A549 (cell line): ENCODE measurements at regions not wholly inside any gene's neighbourhood (a gene's known extent, or its start where the extent isn't known, plus 50 kb on each side); places are given as distances from the start of the nearest gene placed in this dataset.
A peak's percentile ranks its signal among the peaks of the same experiment; 100 is the strongest.
"Not testable (repeated sequence)": the region's sequence is repeated elsewhere in the genome, so short reads cannot be mapped to it uniquely, and the experiment has no call there.

Experiments
- ATAC-seq, 2 experiments: fragments of 200-7000 bp in 1 of 2; fragments of >200 bp in 1 of 2; cut with Nextera tagmentation in 1 of 2; cut with Tn5 transposase in 1 of 2; 3 replicates each; pipeline versions ENCODE4 v1.8.0 to v1.9.1; 2018 to 2020; ENCODE audit warnings: mild to moderate bottlenecking in 1 of 2, moderate library complexity in 1 of 2
- CTCF ChIA-PET: fragments of 300-600 bp; sonication (Branson Sonifier 250); formaldehyde crosslinking; extraction: SDS; loops from one replicate; lab custom pipeline; 2021; ENCODE audit warnings: antibody characterized with exemption, inconsistent platforms; lab: Yijun Ruan, JAX
- POLR2A ChIA-PET: fragments of 350-600 bp; formaldehyde crosslinking; extraction: SDS; loops from one replicate; lab custom pipeline; 2021; ENCODE audit warnings: antibody characterized with exemption, inconsistent platforms; lab: Yijun Ruan, JAX
- DNase-seq, 2 experiments: peaks; one replicate each; pipeline versions ENCODE4 v3.0.0 to v3.0.0-alpha.2; 2011 to 2016; ENCODE audit warnings: low read depth in 1 of 2, low spot score in 1 of 2
- FAIRE-seq: peaks from 2 replicates; lab custom pipeline; 2011; peaks lifted over from hg19 to GRCh38; lab: Jason Lieb, UNC
- H3K27ac ChIP-seq, 2 experiments: fragments of >200 bp; sonication (Bioruptor Twin); formaldehyde crosslinking; 3 replicates each; pipeline ENCODE4 v1.5.1; 2016 to 2017
- H3K4me1 ChIP-seq: fragments of >200 bp; sonication (Bioruptor Twin); formaldehyde crosslinking; 3 replicates; pipeline ENCODE4 v1.6.1; 2016
- H3K4me2 ChIP-seq: fragments of >200 bp; sonication (Bioruptor Twin); formaldehyde crosslinking; 3 replicates; pipeline ENCODE4 v1.6.1; 2016
- H3K4me3 ChIP-seq: fragments of >200 bp; sonication (Bioruptor Twin); formaldehyde crosslinking; 3 replicates; pipeline ENCODE4 v1.5.1; 2016
- H3K9me3 ChIP-seq: fragments of >200 bp; sonication (Bioruptor Twin); formaldehyde crosslinking; 3 replicates; pipeline ENCODE4 v1.6.1; 2016
- ATOH8 ChIP-seq: fragments of 250-450 bp; sonication (Bioruptor Pico); IDR thresholded peaks from 2 replicates; pipeline ENCODE4 v1.5.0; 2020; ENCODE audit warnings: low read depth, mild to moderate bottlenecking, moderate library complexity
- BHLHE40 ChIP-seq: IDR thresholded peaks from 2 replicates; pipeline ENCODE4 v1.6.1; 2012; ENCODE audit warnings: low read depth, low read length, inconsistent platforms
- CBX2 ChIP-seq: fragments of 200-600 bp; sonication (generic); IDR thresholded peaks from 2 replicates; pipeline ENCODE4 v1.6.1; 2016; ENCODE audit warnings: low read depth, mild to moderate bottlenecking, borderline replicate concordance
- CEBPB ChIP-seq, 2 experiments: fragments of >200 bp in 1 of 2; sonication (Bioruptor Twin) in 1 of 2; formaldehyde crosslinking in 1 of 2; IDR thresholded peaks; 2 replicates each; pipeline ENCODE4 v1.6.1; 2012 to 2016
- E2F6 ChIP-seq: IDR thresholded peaks from 2 replicates; pipeline ENCODE4 v1.6.1; 2012; ENCODE audit warnings: low read depth, borderline replicate concordance
- EHF ChIP-seq: fragments of 250-450 bp; sonication (Bioruptor Pico); IDR thresholded peaks from 2 replicates; pipeline ENCODE4 v1.5.0; 2020; ENCODE audit warnings: mild to moderate bottlenecking
- EHMT2 ChIP-seq: fragments of 200-600 bp; sonication (generic); IDR thresholded peaks from 2 replicates; pipeline ENCODE4 v1.6.1; 2016; ENCODE audit warnings: antibody characterized with exemption, low read depth, mild to moderate bottlenecking, moderate library complexity
- FOSB ChIP-seq: fragments of 250-450 bp; sonication (Bioruptor Pico); IDR thresholded peaks from 2 replicates; pipeline ENCODE4 v1.5.0; 2020; ENCODE audit warnings: mild to moderate bottlenecking, moderate library complexity
- FOSL2 ChIP-seq, 2 experiments: fragments of 450-650 bp in 1 of 2; fragments of >200 bp in 1 of 2; sonication (Bioruptor Twin) in 1 of 2; formaldehyde crosslinking; IDR thresholded peaks; 2 replicates each; pipeline versions ENCODE4 v1.5.0 to v1.6.1; 2016 to 2020; ENCODE audit warnings: mild to moderate bottlenecking in 1 of 2, moderate library complexity in 1 of 2
- FOXS1 ChIP-seq: fragments of 250-450 bp; sonication (Bioruptor Pico); IDR thresholded peaks from 2 replicates; pipeline ENCODE4 v1.5.0; 2020; ENCODE audit warnings: mild to moderate bottlenecking, moderate library complexity
- HEYL ChIP-seq: fragments of 250-450 bp; sonication (Bioruptor Pico); IDR thresholded peaks from 2 replicates; pipeline ENCODE4 v1.8.0; 2021; ENCODE audit warnings: mild to moderate bottlenecking, moderate library complexity
- HOXA7 ChIP-seq: fragments of 250-450 bp; sonication (Bioruptor Pico); IDR thresholded peaks from 2 replicates; pipeline ENCODE4 v1.5.0; 2020; ENCODE audit warnings: mild to moderate bottlenecking, moderate library complexity
- JUN ChIP-seq, 2 experiments: fragments of >200 bp; sonication (Bioruptor Twin); formaldehyde crosslinking; IDR thresholded peaks; 2 replicates in 1 of 2; 3 replicates in 1 of 2; pipeline ENCODE4 v1.6.1; 2016 to 2017
- KDM1A ChIP-seq: fragments of 200-600 bp; sonication (generic); IDR thresholded peaks from 2 replicates; pipeline ENCODE4 v1.6.1; 2016; ENCODE audit warnings: low read depth, mild to moderate bottlenecking
- MAFK ChIP-seq: fragments of 450-650 bp; IDR thresholded peaks from 2 replicates; pipeline ENCODE4 v1.6.1; 2014; ENCODE audit not compliant: partially characterized antibody
- MAZ ChIP-seq: fragments of 150-350 bp; IDR thresholded peaks from 2 replicates; pipeline ENCODE4 v1.6.1; 2014; ENCODE audit warnings: antibody characterized with exemption, low read depth, low read length, borderline replicate concordance
- NFE2L2 ChIP-seq: fragments of 150-350 bp; conservative IDR thresholded peaks from 2 replicates; pipeline ENCODE4 v1.6.1; 2014; ENCODE audit warnings: low read length
- POLR2AphosphoS2 ChIP-seq: conservative IDR thresholded peaks from 2 replicates; pipeline ENCODE4 v1.6.1; 2012; ENCODE audit warnings: low read length, improper control_type of control experiment, inconsistent platforms
- RAD21 ChIP-seq, 2 experiments: fragments of >200 bp in 1 of 2; sonication (Bioruptor Twin) in 1 of 2; formaldehyde crosslinking in 1 of 2; IDR thresholded peaks in 1 of 2; conservative IDR thresholded peaks in 1 of 2; 2 replicates in 1 of 2; 3 replicates in 1 of 2; pipeline ENCODE4 v1.6.1; 2012 to 2018; ENCODE audit warnings: inconsistent platforms in 1 of 2
- RARB ChIP-seq: fragments of 250-450 bp; sonication (Bioruptor Pico); IDR thresholded peaks from 2 replicates; pipeline ENCODE4 v1.8.0; 2021; ENCODE audit warnings: mild to moderate bottlenecking, moderate library complexity
- RFX5 ChIP-seq: fragments of 450-650 bp; IDR thresholded peaks from 2 replicates; pipeline ENCODE4 v1.7.1; 2014; ENCODE audit warnings: antibody characterized with exemption, mild to moderate bottlenecking, moderate library complexity
- TP53 ChIP-seq: fragments of 250-450 bp; sonication (Bioruptor Pico); IDR thresholded peaks from 2 replicates; pipeline ENCODE4 v1.5.0; 2021; ENCODE audit warnings: mild to moderate bottlenecking, moderate library complexity
- USF2 ChIP-seq: fragments of 450-650 bp; IDR thresholded peaks from 2 replicates; pipeline ENCODE4 v1.6.1; 2014; ENCODE audit warnings: antibody characterized with exemption
- ZC3H11A ChIP-seq: fragments of 450-650 bp; IDR thresholded peaks from 2 replicates; pipeline ENCODE4 v1.6.1; 2014; ENCODE audit warnings: antibody characterized with exemption, mild to moderate bottlenecking
- ZFP36 ChIP-seq: fragments of 450-650 bp; IDR thresholded peaks from 2 replicates; pipeline ENCODE4 v1.6.1; 2014; ENCODE audit warnings: borderline replicate concordance; ENCODE audit not compliant: partially characterized antibody
- ZNF302 ChIP-seq: fragments of 250-450 bp; sonication (Bioruptor Pico); IDR thresholded peaks from 2 replicates; pipeline ENCODE4 v1.9.0; 2021; ENCODE audit warnings: inconsistent platforms, mild to moderate bottlenecking, moderate library complexity
- WGBS: methylation state at CpG from one replicate; pipeline ENCODE4 v1.1.6; 2017; ENCODE audit errors: missing lambda C conversion rate; 5-methylcytosine and 5-hydroxymethylcytosine counted together

GRCh38 chr3:178217479-178217878, 318.8 kb upstream of the KCNMB2 start:
- no peaks in the 10 kb centered on the region for H3K9me3 ChIP-seq
- CTCF ChIA-PET = no interaction called here
- 83% methylated on average over 2 of the region's 2 CpGs for WGBS

GRCh38 chr3:178218231-178218630, 318.0 kb upstream of the KCNMB2 start:
- FAIRE-seq (no peak), DNase-seq (no peak), ATAC-seq (no peak)
- POLR2A ChIA-PET = no interaction called here
- H3K4me2 ChIP-seq = no peak overlapping the region
- no peak overlapping the region for H3K4me3 ChIP-seq
- H3K9me3 ChIP-seq = no peaks in the 10 kb centered on the region
- H3K27ac ChIP-seq = no peak overlapping the region
- no peaks in the 10 kb centered on the region for H3K4me1 ChIP-seq
- no peak for TF ChIP-seq MAZ
- no peak for TF ChIP-seq RAD21 (conservative IDR thresholded peaks at IDR 0.05 in 1 of 2, IDR thresholded peaks at IDR 0.05 in 1 of 2)
- no peak for TF ChIP-seq EHMT2
- TF ChIP-seq POLR2AphosphoS2 = no peak
- TF ChIP-seq JUN (IDR thresholded peaks at IDR 0.05) = no peak
- TF ChIP-seq FOSL2 (IDR thresholded peaks at IDR 0.05) = no peak
- TF ChIP-seq FOSL2 (CRISPR knock-in tag; IDR thresholded peaks at IDR 0.05) = no peak
- CTCF ChIA-PET = no interaction called here

More at GRCh38 chr3:178217479-178217878, 318.8 kb upstream of the KCNMB2 start:
- no peak for FAIRE-seq
- ATAC-seq = no peak
- Histone ChIP-seq H3K4me1 (no peaks in the 10 kb centered on the region), H3K4me3 (no peak overlapping the region), H3K27ac (no peak overlapping the region), H3K4me2 (no peak overlapping the region)
- no peak for DNase-seq
- POLR2A ChIA-PET = no interaction called here
- TF ChIP-seq MAFK (peak; percentile 69), ZC3H11A (no peak), HEYL (CRISPR knock-in tag) (no peak)

GRCh38 chr3:178219661-178220060, 316.6 kb upstream of the KCNMB2 start:
- POLR2A ChIA-PET, H3K4me1 ChIP-seq, H3K4me3 ChIP-seq, DNase-seq, H3K9me3 ChIP-seq, FAIRE-seq, H3K27ac ChIP-seq, ATAC-seq, CTCF ChIA-PET, H3K4me2 ChIP-seq: not testable (repeated sequence)
- 0% methylated on average over 4 of the region's 4 CpGs for WGBS

GRCh38 chr3:178223876-178224275, 312.4 kb upstream of the KCNMB2 start:
- FAIRE-seq = no peak
- TF ChIP-seq RFX5 (no peak), HEYL (CRISPR knock-in tag) (no peak), CBX2 (no peak), CEBPB (IDR thresholded peaks at IDR 0.05) (no peak), FOSB (CRISPR knock-in tag) (no peak), FOXS1 (CRISPR knock-in tag) (no peak), EHMT2 (no peak), ZNF302 (CRISPR knock-in tag) (no peak), RARB (CRISPR knock-in tag) (no peak), ZFP36 (no peak), KDM1A (no peak), TP53 (CRISPR knock-in tag) (no peak)
- no peaks in the 10 kb centered on the region for H3K9me3 ChIP-seq
- no peak for ATAC-seq
- no peak overlapping the region for H3K4me2 ChIP-seq
- no peak for DNase-seq
- CTCF ChIA-PET = no interaction called here
- no peak overlapping the region for H3K4me3 ChIP-seq
- H3K27ac ChIP-seq = no peak overlapping the region
- no peaks in the 10 kb centered on the region for H3K4me1 ChIP-seq
- POLR2A ChIA-PET = no interaction called here

GRCh38 chr3:178226094-178226493, 310.1 kb upstream of the KCNMB2 start:
- no peaks in the 10 kb centered on the region for H3K9me3 ChIP-seq
- DNase-seq (no peak), FAIRE-seq (no peak), ATAC-seq (no peak)
- H3K4me3 ChIP-seq = no peak overlapping the region
- 50% methylated on average over 2 of the region's 2 CpGs for WGBS
- H3K4me1 ChIP-seq = no peaks in the 10 kb centered on the region
- CTCF ChIA-PET = no interaction called here
- H3K27ac ChIP-seq = no peak overlapping the region
- H3K4me2 ChIP-seq = no peak overlapping the region
- POLR2A ChIA-PET = no interaction called here
- TF ChIP-seq USF2 = no peak
- TF ChIP-seq E2F6 = no peak
- TF ChIP-seq ZNF302 (CRISPR knock-in tag) = no peak
- no peak for TF ChIP-seq HOXA7 (CRISPR knock-in tag)
- no peak for TF ChIP-seq ATOH8 (CRISPR knock-in tag)
- no peak for TF ChIP-seq CBX2
- no peak for TF ChIP-seq BHLHE40
- TF ChIP-seq FOXS1 (CRISPR knock-in tag) = no peak
- no peak for TF ChIP-seq RFX5
- TF ChIP-seq NFE2L2 = no peak
- no peak for TF ChIP-seq EHF
